Activated naive CD8-positive, alpha-beta T cell (primary cell): ENCODE measurements at regions not wholly inside any gene's neighbourhood (a gene's known extent, or its start where the extent isn't known, plus 50 kb on each side); places are given as distances from the start of the nearest gene placed in this dataset.

Experiments
- H3K27ac Mint-ChIP-seq: one replicate; pipeline ENCODE4 v1.8.0; 2021; ENCODE audit warnings: mixed read lengths
- H3K27me3 Mint-ChIP-seq: one replicate; pipeline ENCODE4 v1.8.0; 2021; ENCODE audit warnings: mixed read lengths
- H3K36me3 Mint-ChIP-seq: one replicate; pipeline ENCODE4 v1.8.0; 2021; ENCODE audit warnings: mixed read lengths
- H3K4me1 Mint-ChIP-seq: one replicate; pipeline ENCODE4 v1.8.0; 2021; ENCODE audit warnings: low read depth, mixed read lengths
- H3K4me3 Mint-ChIP-seq: one replicate; pipeline ENCODE4 v1.8.0; 2021; ENCODE audit warnings: mild to moderate bottlenecking, mixed read lengths
- H3K9me3 Mint-ChIP-seq: one replicate; pipeline ENCODE4 v1.8.0; 2021; ENCODE audit warnings: low read depth, mixed read lengths

- H3K27me3 Mint-ChIP-seq, result no peaks in the 10 kb centered on the region
- H3K36me3 Mint-ChIP-seq, result no peaks in the 10 kb centered on the region
- H3K27ac Mint-ChIP-seq, result no peak overlapping the region
- H3K9me3 Mint-ChIP-seq, result no peaks in the 10 kb centered on the region
- H3K4me3 Mint-ChIP-seq, result no peak overlapping the region
- H3K4me1 Mint-ChIP-seq, result peaks cover 37% of the 10 kb centered on the region
These were observed 348.5 kb upstream of the PROK2 start for GRCh38 chr3:72133329-72134011.

DNA sequence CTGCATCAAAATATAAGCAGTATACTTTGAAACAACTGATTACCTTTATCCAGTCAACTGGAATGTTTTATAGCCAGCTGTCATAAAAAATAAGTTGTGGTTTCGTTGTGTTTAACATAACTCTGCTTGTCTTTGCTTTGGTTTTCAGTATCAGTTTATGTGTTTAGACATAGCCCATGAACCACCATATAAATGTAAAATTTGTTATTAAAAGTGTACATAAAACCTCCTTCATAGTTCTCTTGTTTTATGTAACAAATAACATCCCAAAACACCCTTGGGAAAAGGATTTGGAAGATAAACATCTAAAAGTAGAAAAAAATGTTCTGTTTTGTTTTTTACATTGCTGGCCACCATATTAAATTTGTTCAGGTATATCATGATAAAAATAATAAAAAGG lies 347.0 kb upstream of the PROK2 start:
- peaks cover 26% of the 10 kb centered on the region for H3K4me1 Mint-ChIP-seq
- no peaks in the 10 kb centered on the region for H3K36me3 Mint-ChIP-seq
- H3K4me3 Mint-ChIP-seq, result no peak overlapping the region
- H3K27me3 Mint-ChIP-seq, result no peaks in the 10 kb centered on the region
- no peaks in the 10 kb centered on the region for H3K9me3 Mint-ChIP-seq
- H3K27ac Mint-ChIP-seq, result no peak overlapping the region

DNA sequence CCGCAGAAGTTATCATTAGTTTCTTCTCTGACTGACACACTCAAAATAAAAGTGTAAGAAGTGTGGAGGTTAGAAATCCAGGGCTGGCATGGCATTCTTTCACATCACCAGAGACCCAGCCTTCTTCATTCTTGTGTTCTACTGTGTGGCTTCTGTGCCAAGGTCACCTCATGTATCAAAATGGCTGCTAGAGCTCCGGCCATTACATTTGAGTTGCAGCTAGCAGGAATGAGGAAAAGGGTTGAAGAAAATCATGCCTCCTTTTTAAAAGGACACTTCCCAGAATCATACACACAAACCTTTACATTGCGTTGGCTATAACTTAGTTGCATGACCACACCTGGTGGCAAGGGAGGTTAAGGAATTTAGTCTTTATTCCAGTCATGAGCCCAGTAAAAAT lies 345.6 kb upstream of the PROK2 start:
- H3K4me3 Mint-ChIP-seq, result no peak overlapping the region
- H3K27ac Mint-ChIP-seq, result no peak overlapping the region
- no peaks in the 10 kb centered on the region for H3K36me3 Mint-ChIP-seq
- H3K27me3 Mint-ChIP-seq, result peaks cover 3% of the 10 kb centered on the region
- H3K9me3 Mint-ChIP-seq, result no peaks in the 10 kb centered on the region
- peaks cover 19% of the 10 kb centered on the region for H3K4me1 Mint-ChIP-seq

- H3K9me3 Mint-ChIP-seq, result no peaks in the 10 kb centered on the region
- H3K27ac Mint-ChIP-seq, result no peak overlapping the region
- peaks cover 3% of the 10 kb centered on the region for H3K27me3 Mint-ChIP-seq
- no peak overlapping the region for H3K4me3 Mint-ChIP-seq
- H3K36me3 Mint-ChIP-seq, result no peaks in the 10 kb centered on the region
- H3K4me1 Mint-ChIP-seq, result peaks cover 9% of the 10 kb centered on the region
These were observed 344.6 kb upstream of the PROK2 start for GRCh38 chr3:72129501-72130094.

DNA sequence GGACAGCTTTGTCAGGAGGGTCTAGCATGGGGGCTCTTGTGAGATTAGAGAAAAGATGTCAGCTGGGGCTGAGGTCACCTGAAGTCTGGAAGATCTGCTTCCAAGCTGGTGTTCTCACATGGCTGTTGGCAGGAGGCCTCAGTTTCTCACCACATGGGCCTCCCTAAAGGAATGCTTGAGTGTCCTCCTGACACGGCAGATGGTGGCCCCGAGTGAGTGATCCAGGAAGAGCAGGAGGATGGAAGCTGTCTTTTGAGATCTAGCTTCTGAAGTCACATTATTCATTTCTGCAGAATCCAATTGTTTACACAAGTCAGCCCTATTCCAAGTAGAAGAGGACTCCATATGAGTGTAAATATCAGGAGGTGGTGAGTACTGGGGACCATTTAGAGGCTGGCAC lies 344.0 kb upstream of the PROK2 start:
- H3K4me1 Mint-ChIP-seq, result peaks cover 2% of the 10 kb centered on the region
- no peak overlapping the region for H3K4me3 Mint-ChIP-seq
- H3K9me3 Mint-ChIP-seq, result no peaks in the 10 kb centered on the region
- no peaks in the 10 kb centered on the region for H3K36me3 Mint-ChIP-seq
- no peak overlapping the region for H3K27ac Mint-ChIP-seq
- H3K27me3 Mint-ChIP-seq, result peaks cover 3% of the 10 kb centered on the region

- Mint-ChIP-seq H3K4me1 (no peaks in the 10 kb centered on the region), H3K27me3 (peaks cover 3% of the 10 kb centered on the region), H3K36me3 (no peaks in the 10 kb centered on the region), H3K4me3 (no peak overlapping the region), H3K9me3 (no peaks in the 10 kb centered on the region), H3K27ac (no peak overlapping the region)
These were observed 342.9 kb upstream of the PROK2 start for GRCh38 chr3:72127844-72128243.

DNA sequence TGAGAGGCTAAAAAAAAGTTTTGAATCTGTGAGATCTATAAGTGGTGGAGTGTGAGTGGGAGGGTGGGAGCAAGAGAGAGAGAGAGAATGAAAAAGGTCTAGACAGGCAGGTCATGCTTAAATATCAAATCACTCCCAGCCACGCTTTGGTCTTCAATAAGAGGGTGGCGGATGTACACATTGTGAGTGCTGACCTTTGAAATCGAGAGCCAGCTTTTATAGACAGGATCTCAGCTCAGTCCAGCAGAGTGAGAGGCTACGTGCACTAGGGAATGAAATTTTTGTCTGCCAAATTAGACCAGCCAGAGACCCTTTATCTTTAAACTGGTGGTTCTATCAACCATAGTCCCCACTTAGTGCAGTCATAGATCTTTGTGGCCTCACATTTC lies 342.3 kb upstream of the PROK2 start:
- H3K27ac Mint-ChIP-seq, result no peak overlapping the region
- no peaks in the 10 kb centered on the region for H3K36me3 Mint-ChIP-seq
- no peaks in the 10 kb centered on the region for H3K4me1 Mint-ChIP-seq
- H3K4me3 Mint-ChIP-seq, result no peak overlapping the region
- H3K27me3 Mint-ChIP-seq, result peaks cover 3% of the 10 kb centered on the region
- no peaks in the 10 kb centered on the region for H3K9me3 Mint-ChIP-seq

DNA sequence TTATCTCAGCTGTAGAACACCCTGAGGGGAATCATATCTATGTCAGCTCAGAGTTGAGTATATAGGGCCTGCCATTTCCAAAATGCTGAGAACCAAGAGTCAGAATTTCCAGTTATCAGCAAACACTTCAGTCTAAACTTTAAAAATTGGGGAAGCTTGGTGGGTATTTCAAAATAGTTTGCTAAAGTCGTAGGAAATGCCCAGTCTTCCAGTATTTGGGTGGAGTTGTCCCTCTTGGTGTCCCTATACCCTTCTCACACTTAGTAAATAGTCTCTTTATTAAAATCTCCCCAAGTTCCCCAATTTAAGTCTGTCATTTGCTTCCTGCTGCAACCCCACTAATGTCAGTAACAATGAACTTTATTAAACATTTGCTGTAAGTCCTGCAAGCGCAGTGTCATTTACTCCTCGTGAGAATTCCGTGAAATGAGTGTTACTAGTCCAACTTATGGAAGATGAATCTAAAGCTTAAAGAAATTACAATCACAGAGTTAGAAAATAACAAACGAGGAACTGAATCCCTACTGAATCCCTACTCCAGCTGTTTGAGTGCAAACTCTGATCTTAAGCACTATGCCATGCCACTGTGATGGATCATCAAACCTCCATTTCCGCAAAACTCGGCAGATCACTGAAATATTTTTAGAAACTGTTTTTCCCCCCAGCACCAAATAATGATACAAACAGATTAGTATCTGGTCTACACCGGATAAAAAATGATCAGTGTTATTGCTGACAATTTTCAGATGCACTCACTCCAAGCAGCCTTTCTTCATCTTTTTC lies 341.7 kb upstream of the PROK2 start:
- H3K9me3 Mint-ChIP-seq, result no peaks in the 10 kb centered on the region
- no peaks in the 10 kb centered on the region for H3K4me1 Mint-ChIP-seq
- no peak overlapping the region for H3K27ac Mint-ChIP-seq
- H3K36me3 Mint-ChIP-seq, result no peaks in the 10 kb centered on the region
- H3K27me3 Mint-ChIP-seq, result peaks cover 3% of the 10 kb centered on the region
- H3K4me3 Mint-ChIP-seq, result no peak overlapping the region

GRCh38 chr3:72123908-72124441 lies 339.0 kb upstream of the PROK2 start:
- Mint-ChIP-seq H3K27ac (no peak overlapping the region), H3K4me1 (no peaks in the 10 kb centered on the region), H3K27me3 (peaks cover 3% of the 10 kb centered on the region), H3K4me3 (no peak overlapping the region), H3K36me3 (no peaks in the 10 kb centered on the region), H3K9me3 (no peaks in the 10 kb centered on the region)

DNA sequence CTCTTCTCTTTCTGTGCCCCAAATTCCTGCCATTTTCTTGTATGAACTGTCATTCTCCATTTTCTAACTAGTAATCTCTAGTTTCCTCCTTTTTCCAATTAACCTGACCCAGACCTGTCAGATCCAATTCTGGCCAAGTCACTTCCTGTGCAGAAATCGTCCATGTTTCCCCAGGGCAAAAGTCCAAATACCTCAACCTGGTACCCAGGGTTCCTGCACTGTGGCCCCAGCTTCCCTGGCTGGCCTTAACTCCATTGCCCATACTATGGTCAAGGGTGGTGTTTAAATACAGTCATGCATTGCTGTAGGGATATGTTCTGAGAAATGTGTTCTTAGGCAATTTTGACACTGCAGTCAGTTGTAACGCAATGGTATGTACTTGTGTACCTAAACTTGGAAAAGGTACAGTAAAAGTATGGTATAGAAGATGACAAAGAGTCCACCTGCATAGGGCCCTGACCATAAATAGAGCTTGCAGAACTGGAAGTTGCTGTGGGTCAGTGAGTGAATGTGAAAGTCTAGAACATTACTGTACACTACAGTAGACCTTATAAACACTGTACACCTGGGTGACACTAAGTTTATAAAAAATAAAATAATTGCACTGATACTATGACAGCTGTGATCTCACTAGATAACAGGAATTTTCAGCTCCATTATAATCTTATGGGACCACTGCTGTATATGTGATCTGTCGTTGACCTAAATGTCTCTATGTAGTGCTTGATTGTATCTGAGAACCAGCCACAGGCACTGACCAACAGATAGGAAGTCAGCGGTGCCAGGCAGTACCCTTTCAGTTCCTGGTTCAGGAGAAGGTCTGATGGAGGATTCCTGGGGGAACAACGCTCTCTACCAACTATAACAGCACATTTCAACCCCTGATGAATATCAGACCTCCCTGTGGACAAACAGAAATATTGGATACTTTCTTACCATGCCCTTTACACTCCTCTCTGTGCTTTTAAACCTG lies 336.1 kb upstream of the PROK2 start:
- H3K36me3 Mint-ChIP-seq, result no peaks in the 10 kb centered on the region
- no peak overlapping the region for H3K27ac Mint-ChIP-seq
- H3K4me3 Mint-ChIP-seq, result no peak overlapping the region
- H3K27me3 Mint-ChIP-seq, result no peaks in the 10 kb centered on the region
- H3K9me3 Mint-ChIP-seq, result no peaks in the 10 kb centered on the region
- no peaks in the 10 kb centered on the region for H3K4me1 Mint-ChIP-seq

GRCh38 chr3:72120039-72120438 lies 335.1 kb upstream of the PROK2 start:
- Mint-ChIP-seq H3K4me1 (no peaks in the 10 kb centered on the region), H3K27ac (no peak overlapping the region)

GRCh38 chr3:72118628-72119027 lies 333.7 kb upstream of the PROK2 start:
- no peaks in the 10 kb centered on the region for H3K27me3 Mint-ChIP-seq
- no peaks in the 10 kb centered on the region for H3K4me1 Mint-ChIP-seq
- H3K9me3 Mint-ChIP-seq, result no peaks in the 10 kb centered on the region
- no peak overlapping the region for H3K4me3 Mint-ChIP-seq
- H3K27ac Mint-ChIP-seq, result no peak overlapping the region
- H3K36me3 Mint-ChIP-seq, result no peaks in the 10 kb centered on the region

More at GRCh38 chr3:72120039-72120438, 335.1 kb upstream of the PROK2 start:
- Mint-ChIP-seq H3K4me3 (no peak overlapping the region), H3K27me3 (no peaks in the 10 kb centered on the region), H3K36me3 (no peaks in the 10 kb centered on the region), H3K9me3 (no peaks in the 10 kb centered on the region)

DNA sequence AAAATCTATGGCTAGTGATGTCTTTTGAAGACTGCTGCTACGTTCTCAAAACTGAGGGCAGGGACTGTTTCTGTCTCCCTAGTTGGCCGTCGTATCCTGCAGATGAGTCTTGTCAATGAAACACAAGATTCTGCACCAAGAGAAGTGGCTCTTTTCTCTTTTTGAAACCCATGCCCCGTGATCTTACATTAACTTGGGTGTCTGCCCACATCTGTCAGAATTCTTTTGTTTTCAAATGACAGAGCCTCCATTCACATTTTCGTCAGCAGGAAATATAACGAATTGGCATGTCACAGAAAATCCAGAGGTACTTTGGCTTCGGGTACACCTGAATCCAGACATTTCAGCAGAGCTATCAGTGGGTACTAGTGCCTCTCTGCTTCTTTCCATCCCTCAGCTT lies 331.3 kb upstream of the PROK2 start:
- Mint-ChIP-seq H3K9me3 (no peaks in the 10 kb centered on the region), H3K4me1 (no peaks in the 10 kb centered on the region), H3K4me3 (no peak overlapping the region), H3K27ac (no peak overlapping the region), H3K27me3 (no peaks in the 10 kb centered on the region), H3K36me3 (no peaks in the 10 kb centered on the region)

- no peaks in the 10 kb centered on the region for H3K9me3 Mint-ChIP-seq
- H3K27me3 Mint-ChIP-seq, result no peaks in the 10 kb centered on the region
- H3K4me3 Mint-ChIP-seq, result no peak overlapping the region
- H3K27ac Mint-ChIP-seq, result no peak overlapping the region
- H3K4me1 Mint-ChIP-seq, result no peaks in the 10 kb centered on the region
- no peaks in the 10 kb centered on the region for H3K36me3 Mint-ChIP-seq
These were observed 330.4 kb upstream of the PROK2 start for GRCh38 chr3:72115307-72115706.
